ENCODE measurements at regions not wholly inside any gene's neighbourhood (a gene's known extent, or its start where the extent isn't known, plus 50 kb on each side); places are given as distances from the start of the nearest gene placed in this dataset.
"Not testable (repeated sequence)": the region's sequence is repeated elsewhere in the genome, so short reads cannot be mapped to it uniquely, and the experiment has no call there.

GRCh38 chr9:25827626-25828025, 149.4 kb upstream of the TUSC1 start:
- in situ Hi-C loops (cut with MboI; ENCODE audit: low sequenced_read_pairs): no loop called here

- in situ Hi-C loops (cut with MboI; ENCODE audit: low sequenced_read_pairs): no loop called here
Measured at GRCh38 chr9:25816439-25816838, 138.2 kb upstream of the TUSC1 start.

- in situ Hi-C loops (cut with MboI; ENCODE audit: low sequenced_read_pairs): no loop called here
Measured at GRCh38 chr9:25814023-25814422, 135.8 kb upstream of the TUSC1 start.

GRCh38 chr9:25813478-25813877, 135.2 kb upstream of the TUSC1 start:
- in situ Hi-C loops (cut with MboI; ENCODE audit: low sequenced_read_pairs): no loop called here

- in situ Hi-C loops (cut with MboI; ENCODE audit: low sequenced_read_pairs): no loop called here
Measured at GRCh38 chr9:25808554-25808953, 130.3 kb upstream of the TUSC1 start.

GRCh38 chr9:25804856-25805255, 126.6 kb upstream of the TUSC1 start:
- in situ Hi-C loops (cut with MboI; ENCODE audit: low sequenced_read_pairs): no loop called here

GRCh38 chr9:25801989-25802388, 123.7 kb upstream of the TUSC1 start:
- in situ Hi-C loops (cut with MboI; ENCODE audit: low sequenced_read_pairs): not testable (repeated sequence)

- in situ Hi-C loops (cut with MboI; ENCODE audit: low sequenced_read_pairs): no loop called here
Measured at GRCh38 chr9:25773805-25774204, 95.6 kb upstream of the TUSC1 start.

- in situ Hi-C loops (cut with MboI; ENCODE audit: low sequenced_read_pairs): no loop called here
Measured at GRCh38 chr9:25755951-25756350, 77.7 kb upstream of the TUSC1 start.

- in situ Hi-C loops (cut with MboI; ENCODE audit: low sequenced_read_pairs): no loop called here
Measured at GRCh38 chr9:25752398-25752797, 74.2 kb upstream of the TUSC1 start.

GRCh38 chr9:25742256-25742655, 64.0 kb upstream of the TUSC1 start:
- in situ Hi-C loops (cut with MboI; ENCODE audit: low sequenced_read_pairs): no loop called here

- in situ Hi-C loops (cut with MboI; ENCODE audit: low sequenced_read_pairs): no loop called here
Measured at GRCh38 chr9:25733336-25733982, 55.2 kb upstream of the TUSC1 start.

- in situ Hi-C loops (cut with MboI; ENCODE audit: low sequenced_read_pairs): not testable (repeated sequence)
Measured at GRCh38 chr9:25731895-25732794, 53.9 kb upstream of the TUSC1 start.

Data from HL-60/S4 treated with retinoic acid at 250 ng/mL for 4 days and 3 days (cell line).